BLaER1 (cell line): ENCODE measurements at regions not wholly inside any gene's neighbourhood (a gene's known extent, or its start where the extent isn't known, plus 50 kb on each side); places are given as distances from the start of the nearest gene placed in this dataset.
"Not testable (repeated sequence)": the region's sequence is repeated elsewhere in the genome, so short reads cannot be mapped to it uniquely, and the experiment has no call there.

Experiments
- H3K27ac ChIP-seq: shearing (Covaris generic); formaldehyde crosslinking; 2 replicates; pipeline ENCODE4 v1.8.1; 2022
- H3K27me3 ChIP-seq: shearing (Covaris generic); formaldehyde crosslinking; 2 replicates; pipeline ENCODE4 v1.8.1; 2022
- H3K36me3 ChIP-seq: shearing (Covaris generic); formaldehyde crosslinking; 2 replicates; pipeline ENCODE4 v1.8.1; 2022
- H3K4me1 ChIP-seq: shearing (Covaris generic); formaldehyde crosslinking; 2 replicates; pipeline ENCODE4 v1.8.1; 2022
- H3K4me2 ChIP-seq: shearing (Covaris generic); formaldehyde crosslinking; 2 replicates; pipeline ENCODE4 v1.8.1; 2022
- H3K4me3 ChIP-seq: shearing (Covaris generic); formaldehyde crosslinking; 2 replicates; pipeline ENCODE4 v1.8.1; 2022
- H3K9ac ChIP-seq: shearing (Covaris generic); formaldehyde crosslinking; 2 replicates; pipeline ENCODE4 v1.8.1; 2022
- H3K9me3 ChIP-seq: shearing (Covaris generic); formaldehyde crosslinking; 2 replicates; pipeline ENCODE4 v1.8.1; 2022
- H4K20me1 ChIP-seq: shearing (Covaris generic); formaldehyde crosslinking; 2 replicates; pipeline ENCODE4 v1.8.1; 2022
- Cebpa-rat ChIP-seq: shearing (Covaris generic); IDR thresholded peaks from 2 replicates; pipeline ENCODE4 v1.8.1; 2022

- H3K9me3 ChIP-seq = no peaks in the 10 kb centered on the region
- H3K4me3 ChIP-seq = no peak overlapping the region
- no peaks in the 10 kb centered on the region for H3K27me3 ChIP-seq
- no peak overlapping the region for H3K9ac ChIP-seq
- no peaks in the 10 kb centered on the region for H4K20me1 ChIP-seq
- H3K4me1 ChIP-seq = no peaks in the 10 kb centered on the region
- H3K4me2 ChIP-seq = no peak overlapping the region
- H3K27ac ChIP-seq = no peak overlapping the region
- TF ChIP-seq Cebpa-rat = no peak
- H3K36me3 ChIP-seq = no peaks in the 10 kb centered on the region
Measured at GRCh38 chr21:15631342-15631741, 98.4 kb upstream of the USP25 start.

DNA sequence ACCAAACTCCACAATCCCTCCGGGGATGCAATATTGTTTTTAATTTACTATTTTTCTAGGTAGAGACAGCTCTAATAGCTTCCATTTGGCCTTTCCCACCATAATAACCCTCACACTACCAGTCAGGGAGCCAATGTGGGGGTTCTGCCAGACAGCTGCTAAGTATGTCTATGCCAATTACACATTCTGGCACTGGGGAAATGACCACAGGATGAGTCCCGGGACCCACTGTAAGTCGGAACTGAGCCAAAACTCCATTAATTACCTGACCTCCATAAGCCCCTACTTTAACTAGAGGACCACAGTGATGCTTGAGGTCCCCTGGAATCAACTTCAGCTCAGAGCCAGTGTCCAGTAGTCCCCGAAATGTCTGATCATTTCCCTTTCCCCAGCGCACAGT is 95.2 kb upstream of the USP25 start:
- not testable (repeated sequence) for H3K4me1 ChIP-seq, H3K27me3 ChIP-seq, H3K27ac ChIP-seq, H3K4me2 ChIP-seq, H3K9me3 ChIP-seq, H4K20me1 ChIP-seq, H3K9ac ChIP-seq, H3K36me3 ChIP-seq, H3K4me3 ChIP-seq

- no peak overlapping the region for H3K4me3 ChIP-seq
- no peak overlapping the region for H3K9ac ChIP-seq
- no peaks in the 10 kb centered on the region for H4K20me1 ChIP-seq
- no peaks in the 10 kb centered on the region for H3K9me3 ChIP-seq
- H3K27me3 ChIP-seq = no peaks in the 10 kb centered on the region
- H3K4me2 ChIP-seq = no peak overlapping the region
- no peaks in the 10 kb centered on the region for H3K36me3 ChIP-seq
- H3K27ac ChIP-seq = no peak overlapping the region
- H3K4me1 ChIP-seq = no peaks in the 10 kb centered on the region
- TF ChIP-seq Cebpa-rat = no peak
Measured at GRCh38 chr21:15638856-15639549, 90.8 kb upstream of the USP25 start.

- not testable (repeated sequence) for H4K20me1 ChIP-seq, H3K36me3 ChIP-seq, H3K4me3 ChIP-seq, H3K27ac ChIP-seq, H3K9me3 ChIP-seq, H3K4me2 ChIP-seq, H3K9ac ChIP-seq, H3K4me1 ChIP-seq, H3K27me3 ChIP-seq
Measured at GRCh38 chr21:15640113-15640512, 89.7 kb upstream of the USP25 start.

DNA sequence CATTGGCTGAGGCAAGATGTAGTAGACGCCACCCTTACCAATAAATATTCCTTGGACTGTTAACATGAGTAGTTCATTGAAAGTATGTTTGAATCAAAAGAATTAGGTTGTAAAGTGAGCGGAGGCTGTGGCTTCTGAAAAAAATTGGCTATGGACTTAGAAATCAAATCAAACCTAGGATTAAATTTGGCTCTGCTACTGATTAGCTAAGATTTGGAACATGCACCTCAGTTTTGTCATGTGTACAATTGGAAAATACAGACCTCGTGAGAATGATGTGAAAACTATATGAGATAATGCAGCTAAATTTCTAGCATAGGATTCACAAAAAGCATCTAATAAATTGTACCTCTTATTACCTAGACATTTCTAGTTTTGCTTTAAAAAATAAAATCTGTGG is 85.3 kb upstream of the USP25 start:
- no peak overlapping the region for H3K4me3 ChIP-seq
- H4K20me1 ChIP-seq = no peaks in the 10 kb centered on the region
- no peaks in the 10 kb centered on the region for H3K36me3 ChIP-seq
- no peak overlapping the region for H3K9ac ChIP-seq
- no peak overlapping the region for H3K4me2 ChIP-seq
- no peak overlapping the region for H3K27ac ChIP-seq
- no peaks in the 10 kb centered on the region for H3K4me1 ChIP-seq
- no peak for TF ChIP-seq Cebpa-rat
- H3K9me3 ChIP-seq = no peaks in the 10 kb centered on the region
- H3K27me3 ChIP-seq = no peaks in the 10 kb centered on the region

GRCh38 chr21:15645830-15646229 is 84.0 kb upstream of the USP25 start:
- Histone ChIP-seq H3K4me3 (no peak overlapping the region), H3K36me3 (no peaks in the 10 kb centered on the region), H3K27me3 (no peaks in the 10 kb centered on the region), H3K4me2 (no peak overlapping the region), H4K20me1 (no peaks in the 10 kb centered on the region), H3K27ac (no peak overlapping the region), H3K9ac (no peak overlapping the region), H3K4me1 (no peaks in the 10 kb centered on the region), H3K9me3 (no peaks in the 10 kb centered on the region)
- no peak for TF ChIP-seq Cebpa-rat

- H3K4me1 ChIP-seq = no peaks in the 10 kb centered on the region
- H3K4me3 ChIP-seq = no peak overlapping the region
- no peaks in the 10 kb centered on the region for H4K20me1 ChIP-seq
- no peak overlapping the region for H3K27ac ChIP-seq
- H3K9ac ChIP-seq = no peak overlapping the region
- TF ChIP-seq Cebpa-rat = no peak
- H3K36me3 ChIP-seq = no peaks in the 10 kb centered on the region
- H3K27me3 ChIP-seq = no peaks in the 10 kb centered on the region
- H3K9me3 ChIP-seq = no peaks in the 10 kb centered on the region
- no peak overlapping the region for H3K4me2 ChIP-seq
Measured at GRCh38 chr21:15650735-15651134, 79.0 kb upstream of the USP25 start.

GRCh38 chr21:15651172-15651571 is 78.6 kb upstream of the USP25 start:
- Histone ChIP-seq H3K36me3 (no peaks in the 10 kb centered on the region), H3K27ac (no peak overlapping the region), H3K4me2 (no peak overlapping the region), H3K4me3 (no peak overlapping the region), H3K4me1 (no peaks in the 10 kb centered on the region), H3K9me3 (no peaks in the 10 kb centered on the region), H4K20me1 (no peaks in the 10 kb centered on the region), H3K9ac (no peak overlapping the region), H3K27me3 (no peaks in the 10 kb centered on the region)
- TF ChIP-seq Cebpa-rat = no peak

DNA sequence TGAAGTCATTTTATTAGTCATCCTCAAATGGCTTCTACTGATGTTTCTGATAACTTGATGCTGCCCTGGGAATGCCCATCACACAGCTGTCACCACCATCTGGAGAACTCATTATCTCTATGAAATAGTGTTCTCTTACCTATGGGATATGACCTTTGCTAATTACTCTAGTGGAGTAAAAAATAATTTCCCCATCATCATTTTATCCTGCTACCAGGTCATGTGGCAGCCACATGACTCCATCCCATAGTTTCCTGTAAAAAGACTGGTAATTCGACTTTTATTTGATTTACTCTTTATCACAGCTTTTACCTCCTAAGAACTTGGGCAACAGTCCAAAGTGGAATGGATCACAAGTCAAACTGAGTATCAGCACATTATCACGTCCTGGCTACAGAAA is 76.1 kb upstream of the USP25 start:
- H3K4me3 ChIP-seq = no peak overlapping the region
- H3K36me3 ChIP-seq = no peaks in the 10 kb centered on the region
- H3K4me2 ChIP-seq = no peak overlapping the region
- no peaks in the 10 kb centered on the region for H3K9me3 ChIP-seq
- no peak overlapping the region for H3K27ac ChIP-seq
- TF ChIP-seq Cebpa-rat = no peak
- H3K27me3 ChIP-seq = no peaks in the 10 kb centered on the region
- no peaks in the 10 kb centered on the region for H4K20me1 ChIP-seq
- H3K9ac ChIP-seq = no peak overlapping the region
- H3K4me1 ChIP-seq = no peaks in the 10 kb centered on the region

DNA sequence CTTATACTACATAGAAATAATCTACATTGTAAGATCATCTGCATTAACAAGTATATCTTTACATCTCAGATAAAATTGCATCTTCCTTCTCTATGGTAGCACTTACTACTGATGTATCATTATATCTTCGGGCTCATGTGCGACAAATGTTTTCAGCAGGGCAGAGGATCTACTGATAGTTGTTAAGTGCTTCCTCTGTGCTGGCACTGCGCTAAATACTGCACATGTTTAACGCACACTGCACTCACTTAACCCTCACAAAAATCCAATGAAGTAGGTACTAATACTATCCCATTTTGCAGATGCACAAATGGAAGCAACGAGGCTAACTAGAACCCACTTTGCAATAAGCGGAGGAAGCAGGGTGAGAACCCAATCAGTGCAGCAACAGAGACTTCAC is 75.6 kb upstream of the USP25 start:
- Histone ChIP-seq H3K27ac (no peak overlapping the region), H3K4me1 (no peaks in the 10 kb centered on the region), H3K27me3 (no peaks in the 10 kb centered on the region), H3K4me2 (no peak overlapping the region), H3K9ac (no peak overlapping the region), H3K4me3 (no peak overlapping the region), H3K9me3 (no peaks in the 10 kb centered on the region), H4K20me1 (no peaks in the 10 kb centered on the region), H3K36me3 (no peaks in the 10 kb centered on the region)
- no peak for TF ChIP-seq Cebpa-rat

DNA sequence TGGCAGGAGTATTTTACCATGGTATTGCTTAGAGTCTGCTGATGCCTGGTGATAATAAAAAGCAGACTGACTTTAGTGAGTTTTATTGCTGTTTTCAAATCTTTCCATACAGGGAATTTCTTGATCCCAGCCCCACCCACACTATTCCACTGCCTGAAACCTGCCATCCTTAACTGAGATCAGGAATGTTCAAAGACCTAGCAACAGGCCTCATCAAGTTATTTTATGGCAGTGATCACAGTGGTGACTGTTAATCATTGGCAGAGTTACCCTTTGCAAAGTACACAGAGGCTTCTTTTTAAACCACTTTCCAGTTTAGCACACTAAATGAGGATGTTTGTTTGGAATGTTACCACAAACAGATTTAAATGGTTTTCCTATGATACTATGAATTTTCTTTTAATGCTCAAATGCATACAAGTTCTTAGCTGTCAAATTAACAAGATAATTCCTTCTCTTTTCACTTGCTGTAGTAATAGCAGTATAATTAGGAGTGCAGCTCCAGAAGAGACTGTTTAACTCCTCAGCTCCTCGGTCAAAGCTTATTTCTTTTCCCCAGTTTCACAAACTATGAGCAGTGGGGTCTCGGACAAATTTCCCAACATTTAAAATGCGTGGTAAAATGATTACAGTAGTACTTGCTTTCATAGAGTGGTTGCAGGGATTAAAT is 69.9 kb upstream of the USP25 start:
- no peaks in the 10 kb centered on the region for H3K27me3 ChIP-seq
- H4K20me1 ChIP-seq = no peaks in the 10 kb centered on the region
- H3K9ac ChIP-seq = no peak overlapping the region
- no peaks in the 10 kb centered on the region for H3K36me3 ChIP-seq
- no peaks in the 10 kb centered on the region for H3K9me3 ChIP-seq
- no peak overlapping the region for H3K27ac ChIP-seq
- no peak overlapping the region for H3K4me3 ChIP-seq
- H3K4me1 ChIP-seq = no peaks in the 10 kb centered on the region
- TF ChIP-seq Cebpa-rat = no peak
- H3K4me2 ChIP-seq = no peak overlapping the region
